ENCODE measurements at regions not wholly inside any gene's neighbourhood (a gene's known extent, or its start where the extent isn't known, plus 50 kb on each side); places are given as distances from the start of the nearest gene placed in this dataset.

GRCh38 chr6:24016286-24016685 is 109.7 kb upstream of the NRSN1 start:
- H3K4me3 Mint-ChIP-seq: no peak overlapping the region
- no peak overlapping the region for H3K27ac Mint-ChIP-seq
- H3K4me1 Mint-ChIP-seq: peaks cover 0 to 2% (median 0%) of the 10 kb centered on the region in 3 donors

GRCh38 chr6:24016857-24017256 is 109.2 kb upstream of the NRSN1 start:
- Mint-ChIP-seq H3K9me3 (peaks cover 5 to 8% (median 8%) of the 10 kb centered on the region in 3 donors), H3K27ac (no peak overlapping the region), H3K27me3 (peaks cover 1% of the 10 kb centered on the region), H3K4me3 (peak overlapping the region in 1 of 4 donors; percentile 44), H3K36me3 (peaks cover 1% of the 10 kb centered on the region), H3K4me1 (peaks cover 0 to 2% (median 0%) of the 10 kb centered on the region in 3 donors)

More at GRCh38 chr6:24016286-24016685, 109.7 kb upstream of the NRSN1 start:
- Mint-ChIP-seq H3K36me3 (peaks cover 1% of the 10 kb centered on the region), H3K9me3 (peaks cover 7 to 8% (median 8%) of the 10 kb centered on the region in 3 donors), H3K27me3 (peaks cover 1% of the 10 kb centered on the region)

- H3K9me3 Mint-ChIP-seq: peaks cover 8 to 11% (median 8%) of the 10 kb centered on the region in 3 donors
- H3K27ac Mint-ChIP-seq: no peak overlapping the region
- H3K4me1 Mint-ChIP-seq: no peaks in the 10 kb centered on the region
- H3K36me3 Mint-ChIP-seq: no peaks in the 10 kb centered on the region
- no peak overlapping the region for H3K4me3 Mint-ChIP-seq
- H3K27me3 Mint-ChIP-seq: peaks cover 2% of the 10 kb centered on the region
Observed at GRCh38 chr6:24019393-24019792, 106.6 kb upstream of the NRSN1 start.

GRCh38 chr6:24019830-24020229 is 106.2 kb upstream of the NRSN1 start:
- no peak overlapping the region for H3K27ac Mint-ChIP-seq
- H3K4me3 Mint-ChIP-seq: no peak overlapping the region
- peaks cover 2% of the 10 kb centered on the region for H3K27me3 Mint-ChIP-seq
- no peaks in the 10 kb centered on the region for H3K4me1 Mint-ChIP-seq
- H3K36me3 Mint-ChIP-seq: no peaks in the 10 kb centered on the region
- peaks cover 8 to 11% (median 8%) of the 10 kb centered on the region in 3 donors for H3K9me3 Mint-ChIP-seq

GRCh38 chr6:24026050-24026449 is 100.0 kb upstream of the NRSN1 start:
- Mint-ChIP-seq H3K4me1 (no peaks in the 10 kb centered on the region), H3K36me3 (peaks cover 2% of the 10 kb centered on the region), H3K4me3 (no peak overlapping the region), H3K27me3 (peaks cover 2% of the 10 kb centered on the region), H3K9me3 (peaks cover 5 to 13% (median 5%) of the 10 kb centered on the region in 3 donors), H3K27ac (no peak overlapping the region)

GRCh38 chr6:24031496-24031895 is 94.5 kb upstream of the NRSN1 start:
- Mint-ChIP-seq H3K9me3 (peaks cover 4 to 13% (median 13%) of the 10 kb centered on the region in 3 donors), H3K4me3 (no peak overlapping the region), H3K27me3 (no peaks in the 10 kb centered on the region), H3K36me3 (peaks cover 2% of the 10 kb centered on the region), H3K4me1 (no peaks in the 10 kb centered on the region), H3K27ac (no peak overlapping the region)

GRCh38 chr6:24032896-24033688 is 92.9 kb upstream of the NRSN1 start:
- Mint-ChIP-seq H3K4me3 (no peak overlapping the region), H3K27me3 (no peaks in the 10 kb centered on the region), H3K4me1 (no peaks in the 10 kb centered on the region), H3K9me3 (peaks cover 4 to 14% (median 11%) of the 10 kb centered on the region in 3 donors), H3K36me3 (peaks cover 2% of the 10 kb centered on the region), H3K27ac (no peak overlapping the region)

- Mint-ChIP-seq H3K4me1 (no peaks in the 10 kb centered on the region), H3K36me3 (no peaks in the 10 kb centered on the region), H3K27me3 (peaks cover 1% of the 10 kb centered on the region), H3K27ac (no peak overlapping the region), H3K9me3 (peaks cover 3 to 10% (median 5%) of the 10 kb centered on the region in 3 donors), H3K4me3 (no peak overlapping the region)
Observed at GRCh38 chr6:24043848-24044247, 82.2 kb upstream of the NRSN1 start.

- no peak overlapping the region for H3K4me3 Mint-ChIP-seq
- no peaks in the 10 kb centered on the region for H3K4me1 Mint-ChIP-seq
- H3K27ac Mint-ChIP-seq: no peak overlapping the region
Observed at GRCh38 chr6:24051942-24052589, 73.9 kb upstream of the NRSN1 start.

GRCh38 chr6:24052590-24052961 is 73.4 kb upstream of the NRSN1 start:
- Mint-ChIP-seq H3K27me3 (peaks cover under 1% of the 10 kb centered on the region), H3K27ac (no peak overlapping the region), H3K9me3 (peaks cover 0 to 9% (median 5%) of the 10 kb centered on the region in 3 donors), H3K4me1 (no peaks in the 10 kb centered on the region), H3K4me3 (no peak overlapping the region), H3K36me3 (no peaks in the 10 kb centered on the region)

More at GRCh38 chr6:24051942-24052589, 73.9 kb upstream of the NRSN1 start:
- Mint-ChIP-seq H3K27me3 (peaks cover 1% of the 10 kb centered on the region), H3K9me3 (peaks cover 0 to 9% (median 5%) of the 10 kb centered on the region in 3 donors), H3K36me3 (no peaks in the 10 kb centered on the region)

GRCh38 chr6:24053057-24053456 is 73.0 kb upstream of the NRSN1 start:
- Mint-ChIP-seq H3K27me3 (peaks cover 2% of the 10 kb centered on the region), H3K9me3 (peaks cover 0 to 9% (median 5%) of the 10 kb centered on the region in 3 donors), H3K4me1 (no peaks in the 10 kb centered on the region), H3K4me3 (no peak overlapping the region), H3K27ac (no peak overlapping the region), H3K36me3 (no peaks in the 10 kb centered on the region)

- Mint-ChIP-seq H3K4me3 (no peak overlapping the region), H3K4me1 (no peaks in the 10 kb centered on the region), H3K9me3 (peaks cover 0 to 9% (median 5%) of the 10 kb centered on the region in 3 donors), H3K36me3 (no peaks in the 10 kb centered on the region), H3K27ac (no peak overlapping the region), H3K27me3 (peaks cover 2% of the 10 kb centered on the region)
Observed at GRCh38 chr6:24054388-24054787, 71.6 kb upstream of the NRSN1 start.

GRCh38 chr6:24056567-24056966 is 69.4 kb upstream of the NRSN1 start:
- peaks cover 2% of the 10 kb centered on the region for H3K27me3 Mint-ChIP-seq
- H3K36me3 Mint-ChIP-seq: no peaks in the 10 kb centered on the region
- peaks cover 0 to 11% (median 5%) of the 10 kb centered on the region in 3 donors for H3K9me3 Mint-ChIP-seq
- no peaks in the 10 kb centered on the region for H3K4me1 Mint-ChIP-seq
- H3K27ac Mint-ChIP-seq: no peak overlapping the region
- H3K4me3 Mint-ChIP-seq: no peak overlapping the region

- Mint-ChIP-seq H3K4me1 (no peaks in the 10 kb centered on the region), H3K27me3 (peaks cover 2% of the 10 kb centered on the region), H3K27ac (no peak overlapping the region), H3K36me3 (no peaks in the 10 kb centered on the region), H3K9me3 (peaks cover 0 to 11% (median 5%) of the 10 kb centered on the region in 3 donors), H3K4me3 (no peak overlapping the region)
Observed at GRCh38 chr6:24057030-24057429, 69.0 kb upstream of the NRSN1 start.

- peaks cover 2% of the 10 kb centered on the region for H3K27me3 Mint-ChIP-seq
- no peak overlapping the region for H3K4me3 Mint-ChIP-seq
- no peaks in the 10 kb centered on the region for H3K4me1 Mint-ChIP-seq
- peaks cover 0 to 3% (median 2%) of the 10 kb centered on the region in 3 donors for H3K9me3 Mint-ChIP-seq
- H3K27ac Mint-ChIP-seq: no peak overlapping the region
- H3K36me3 Mint-ChIP-seq: no peaks in the 10 kb centered on the region
Observed at GRCh38 chr6:24060982-24061754, 64.8 kb upstream of the NRSN1 start.
